H9 (cell line): ENCODE measurements at regions not wholly inside any gene's neighbourhood (a gene's known extent, or its start where the extent isn't known, plus 50 kb on each side); places are given as distances from the start of the nearest gene placed in this dataset.

Source experiments
- DNase-seq: peaks from one replicate; pipeline ENCODE4 v3.0.0-alpha.2; 2017
- H2AFZ ChIP-seq: one replicate; pipeline ENCODE4 v1.6.1; 2013; ENCODE audit warnings: mild to moderate bottlenecking, low read length, control low read depth, moderate library complexity
- H2AK5ac ChIP-seq: 2 replicates; pipeline ENCODE4 v1.6.1; 2013; ENCODE audit warnings: low read length, control low read depth, mixed read lengths; ENCODE audit not compliant: insufficient read length
- H2BK120ac ChIP-seq: one replicate; pipeline ENCODE4 v1.6.1; 2013; ENCODE audit warnings: low read depth, mild to moderate bottlenecking, low read length, control low read depth, inconsistent platforms; ENCODE audit not compliant: poor library complexity, severe bottlenecking
- H2BK12ac ChIP-seq: 2 replicates; pipeline ENCODE4 v1.6.1; 2013; ENCODE audit warnings: low read length, control low read depth, mixed read lengths, low read depth; ENCODE audit not compliant: insufficient read length
- H2BK15ac ChIP-seq: 2 replicates; pipeline ENCODE4 v1.6.1; 2013; ENCODE audit warnings: low read depth, low read length, control low read depth
- H2BK20ac ChIP-seq: one replicate; pipeline ENCODE4 v1.6.1; 2013; ENCODE audit warnings: low read depth, mild to moderate bottlenecking, low read length, control low read depth, inconsistent platforms; ENCODE audit not compliant: poor library complexity, severe bottlenecking
- H2BK5ac ChIP-seq: 2 replicates; pipeline ENCODE4 v1.6.1; 2013; ENCODE audit warnings: low read length, control low read depth, mixed read lengths; ENCODE audit not compliant: insufficient read length
- H3K14ac ChIP-seq: 2 replicates; pipeline ENCODE4 v1.6.1; 2013; ENCODE audit warnings: low read length, control low read depth; ENCODE audit not compliant: insufficient read depth
- H3K18ac ChIP-seq: 2 replicates; pipeline ENCODE4 v1.6.1; 2013; ENCODE audit warnings: low read depth, mild to moderate bottlenecking, mixed read lengths, low read length, control low read depth; ENCODE audit not compliant: insufficient read length
- H3K23ac ChIP-seq: 2 replicates; pipeline ENCODE4 v1.6.1; 2013; ENCODE audit warnings: low read length, control low read depth, mixed read lengths, low read depth; ENCODE audit not compliant: insufficient read length
- H3K23me2 ChIP-seq: 2 replicates; pipeline ENCODE4 v1.6.1; 2013; ENCODE audit warnings: low read depth, mild to moderate bottlenecking, mixed read lengths, low read length, control low read depth; ENCODE audit not compliant: insufficient read length, poor library complexity, severe bottlenecking
- H3K27ac ChIP-seq: 2 replicates; pipeline ENCODE4 v1.5.1; 2013; ENCODE audit warnings: low read length, control low read depth, mixed read lengths, low read depth; ENCODE audit not compliant: insufficient read length
- H3K27me3 ChIP-seq: 2 replicates; pipeline ENCODE4 v1.6.1; 2013; ENCODE audit warnings: low read length, control low read depth, inconsistent platforms; ENCODE audit not compliant: insufficient read depth
- H3K4ac ChIP-seq: 2 replicates; pipeline ENCODE4 v1.6.1; 2013; ENCODE audit warnings: low read depth, mild to moderate bottlenecking, control low read depth, inconsistent platforms, low read length, moderate library complexity
- H3K4me1 ChIP-seq: 2 replicates; pipeline ENCODE4 v1.6.1; 2013; ENCODE audit warnings: low read length, control low read depth, inconsistent platforms; ENCODE audit not compliant: insufficient read depth
- H3K4me2 ChIP-seq: 2 replicates; pipeline ENCODE4 v1.6.1; 2013; ENCODE audit warnings: low read length, control low read depth, mixed read lengths; ENCODE audit not compliant: insufficient read length, insufficient read depth
- H3K56ac ChIP-seq: 2 replicates; pipeline ENCODE4 v1.6.1; 2013; ENCODE audit warnings: low read depth, mild to moderate bottlenecking, mixed read lengths, low read length, control low read depth; ENCODE audit not compliant: insufficient read length
- H3K79me1 ChIP-seq: 2 replicates; pipeline ENCODE4 v1.6.1; 2013; ENCODE audit warnings: low read depth, mild to moderate bottlenecking, moderate library complexity, low read length, control low read depth, inconsistent platforms; ENCODE audit not compliant: insufficient read depth, poor library complexity, severe bottlenecking
- H3K79me2 ChIP-seq: 2 replicates; pipeline ENCODE4 v1.6.1; 2013; ENCODE audit warnings: low read length, control low read depth, inconsistent platforms; ENCODE audit not compliant: insufficient read depth
- H3K9ac ChIP-seq: 2 replicates; pipeline ENCODE4 v1.6.1; 2013; ENCODE audit warnings: low read length, control low read depth, mixed read lengths; ENCODE audit not compliant: insufficient read length; ENCODE audit errors: extremely low read depth
- H3K9me3 ChIP-seq: one replicate; pipeline ENCODE4 v1.6.1; 2013; ENCODE audit warnings: low read depth, low read length, inconsistent platforms; ENCODE audit not compliant: control insufficient read depth
- H3T11ph ChIP-seq: one replicate; pipeline ENCODE4 v1.6.1; 2013; ENCODE audit warnings: mild to moderate bottlenecking, low read length, control low read depth, inconsistent platforms
- H4K20me1 ChIP-seq: one replicate; pipeline ENCODE4 v1.6.1; 2013; ENCODE audit not compliant: control insufficient read depth, insufficient read length, insufficient read depth
- H4K5ac ChIP-seq: 2 replicates; pipeline ENCODE4 v1.6.1; 2013; ENCODE audit warnings: low read depth, mild to moderate bottlenecking, mixed read lengths, low read length, control low read depth; ENCODE audit not compliant: insufficient read length
- H4K8ac ChIP-seq: replicated peaks from 2 replicates; pipeline ENCODE4 v1.6.1; 2013; ENCODE audit warnings: low read length, control low read depth, mixed read lengths, low read depth; ENCODE audit not compliant: insufficient read length
- H4K91ac ChIP-seq: 2 replicates; pipeline ENCODE4 v1.6.1; 2013; ENCODE audit warnings: low read depth, mild to moderate bottlenecking, moderate library complexity, mixed read lengths, low read length, control low read depth; ENCODE audit not compliant: insufficient read length
- H3K27ac Mint-ChIP-seq, 3 experiments: 2 replicates in 2 of 3; 3 replicates in 1 of 3; pipeline ENCODE4 v1.8.0; 2020 to 2021; ENCODE audit warnings: mixed read lengths in 3 of 3, mild to moderate bottlenecking in 1 of 3, moderate library complexity in 1 of 3
- H3K27me3 Mint-ChIP-seq: 2 replicates; pipeline ENCODE4 v1.8.0; 2021; ENCODE audit warnings: low read depth, mild to moderate bottlenecking, moderate library complexity, mixed read lengths
- H3K36me3 Mint-ChIP-seq, 3 experiments: 2 replicates in 2 of 3; 3 replicates in 1 of 3; pipeline ENCODE4 v1.8.0; 2020 to 2021; ENCODE audit warnings: low read depth in 3 of 3, mixed read lengths in 3 of 3; ENCODE audit not compliant: insufficient read depth in 1 of 3
- H3K4me1 Mint-ChIP-seq, 2 experiments: 2 replicates each; pipeline ENCODE4 v1.8.0; 2020; ENCODE audit warnings: mixed read lengths in 2 of 2
- H3K4me3 Mint-ChIP-seq, 2 experiments: 2 replicates in 1 of 2; 3 replicates in 1 of 2; pipeline ENCODE4 v1.8.0; 2020 to 2021; ENCODE audit warnings: mild to moderate bottlenecking in 2 of 2, mixed read lengths in 2 of 2, moderate library complexity in 1 of 2
- H3K9me3 Mint-ChIP-seq, 2 experiments: 2 replicates in 1 of 2; 3 replicates in 1 of 2; pipeline ENCODE4 v1.8.0; 2020; ENCODE audit warnings: mild to moderate bottlenecking in 2 of 2, mixed read lengths in 2 of 2, moderate library complexity in 1 of 2
- WGBS: extraction: QIAGEN DNeasy Blood & Tissue Kit; methylation state at CpG from one replicate; pipeline ENCODE4 v1.1.7; 2013; ENCODE audit warnings: missing lambda C conversion rate, low lambda C conversion rate, mixed read lengths; ENCODE audit not compliant: insufficient read length; ENCODE audit errors: extremely low coverage; 5-methylcytosine and 5-hydroxymethylcytosine counted together
- TF ChIP-seq, protein P1 (sequence below): fragments of 200-600 bp; sonication (generic); conservative IDR thresholded peaks from 3 replicates; pipeline ENCODE4 v1.8.0; 2021; ENCODE audit warnings: antibody characterized with exemption, mild to moderate bottlenecking

DNA sequence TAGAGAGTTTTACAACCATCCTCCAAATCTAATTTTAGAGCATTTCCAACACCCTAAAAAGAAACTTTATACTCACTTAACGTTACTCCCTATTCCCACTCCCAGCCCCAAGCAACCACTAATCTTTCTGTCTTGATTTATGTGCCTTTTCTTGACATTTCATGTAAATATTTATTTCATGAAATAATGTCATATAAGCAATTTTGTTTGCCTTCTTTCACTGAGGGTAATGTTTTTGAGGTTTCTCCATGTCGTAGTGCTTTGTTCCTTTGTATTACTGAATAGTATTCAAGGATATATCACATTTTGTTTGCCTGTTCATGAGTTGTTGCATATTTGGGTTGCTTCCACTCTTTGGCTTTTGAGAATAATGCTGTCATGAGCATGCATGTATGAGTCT is 155.4 kb upstream of the PLAAT1 start:
- Histone ChIP-seq H3T11ph (no peak overlapping the region), H3K18ac (no peak overlapping the region), H2BK15ac (no peak overlapping the region), H2BK5ac (no peak overlapping the region), H3K27me3 (no peaks in the 10 kb centered on the region), H4K8ac (no peak overlapping the region), H3K4ac (no peak overlapping the region), H2AK5ac (no peak overlapping the region), H3K27ac (no peak overlapping the region), H3K9ac (no peak overlapping the region), H3K9me3 (no peaks in the 10 kb centered on the region), H2AFZ (no peak overlapping the region), H4K20me1 (no peaks in the 10 kb centered on the region), H4K91ac (no peak overlapping the region), H3K79me1 (no peaks in the 10 kb centered on the region), H3K14ac (no peak overlapping the region), H3K56ac (no peak overlapping the region), H2BK12ac (no peak overlapping the region), H3K4me2 (no peak overlapping the region), H2BK120ac (no peak overlapping the region), H2BK20ac (no peak overlapping the region), H3K23me2 (no peaks in the 10 kb centered on the region), H4K5ac (no peak overlapping the region), H3K79me2 (no peaks in the 10 kb centered on the region), H3K23ac (no peak overlapping the region), H3K4me1 (no peaks in the 10 kb centered on the region)
- Mint-ChIP-seq H3K36me3 (peaks cover 2 to 14% (median 9%) of the 10 kb centered on the region in 3 experiments; a peak in 6 of 7 replicates), H3K4me1 (0 out of 4 replicates have a peak, but pooled peaks cover 0 to 4% of the 10 kb centered on the region in 2 experiments), H3K4me3 (no peak overlapping the region), H3K9me3 (peaks cover 14 to 16% of the 10 kb centered on the region in 2 experiments), H3K27me3 (no peaks in the 10 kb centered on the region), H3K27ac (no peak overlapping the region)
- 100% methylated on average over 1 of the region's 2 CpGs for WGBS
- no peak for DNase-seq
- TF ChIP-seq, protein P1, sequence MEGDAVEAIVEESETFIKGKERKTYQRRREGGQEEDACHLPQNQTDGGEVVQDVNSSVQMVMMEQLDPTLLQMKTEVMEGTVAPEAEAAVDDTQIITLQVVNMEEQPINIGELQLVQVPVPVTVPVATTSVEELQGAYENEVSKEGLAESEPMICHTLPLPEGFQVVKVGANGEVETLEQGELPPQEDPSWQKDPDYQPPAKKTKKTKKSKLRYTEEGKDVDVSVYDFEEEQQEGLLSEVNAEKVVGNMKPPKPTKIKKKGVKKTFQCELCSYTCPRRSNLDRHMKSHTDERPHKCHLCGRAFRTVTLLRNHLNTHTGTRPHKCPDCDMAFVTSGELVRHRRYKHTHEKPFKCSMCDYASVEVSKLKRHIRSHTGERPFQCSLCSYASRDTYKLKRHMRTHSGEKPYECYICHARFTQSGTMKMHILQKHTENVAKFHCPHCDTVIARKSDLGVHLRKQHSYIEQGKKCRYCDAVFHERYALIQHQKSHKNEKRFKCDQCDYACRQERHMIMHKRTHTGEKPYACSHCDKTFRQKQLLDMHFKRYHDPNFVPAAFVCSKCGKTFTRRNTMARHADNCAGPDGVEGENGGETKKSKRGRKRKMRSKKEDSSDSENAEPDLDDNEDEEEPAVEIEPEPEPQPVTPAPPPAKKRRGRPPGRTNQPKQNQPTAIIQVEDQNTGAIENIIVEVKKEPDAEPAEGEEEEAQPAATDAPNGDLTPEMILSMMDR: no peak
